ENCODE measurements at regions not wholly inside any gene's neighbourhood (a gene's known extent, or its start where the extent isn't known, plus 50 kb on each side); places are given as distances from the start of the nearest gene placed in this dataset.

DNA sequence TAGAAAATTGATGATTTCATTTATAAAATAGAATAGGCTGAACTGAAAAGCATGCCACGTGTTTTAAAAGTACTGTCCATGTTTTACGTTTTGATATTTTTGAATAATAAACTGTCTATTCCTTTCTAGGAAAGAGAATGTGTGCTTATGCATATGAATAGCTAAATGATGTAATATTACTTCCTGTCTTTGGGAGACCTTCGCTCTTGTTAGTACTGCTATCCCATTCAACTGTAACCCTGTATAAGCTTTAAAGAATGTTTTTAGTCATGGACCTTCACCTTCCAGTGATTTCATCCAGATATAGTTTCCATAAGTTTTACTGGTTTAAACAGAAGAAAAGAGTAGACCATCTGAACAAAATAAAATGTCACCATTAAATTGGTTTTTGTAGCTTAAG is 274.4 kb upstream of the SEMA3A start:
- TF ChIP-seq, protein P1, sequence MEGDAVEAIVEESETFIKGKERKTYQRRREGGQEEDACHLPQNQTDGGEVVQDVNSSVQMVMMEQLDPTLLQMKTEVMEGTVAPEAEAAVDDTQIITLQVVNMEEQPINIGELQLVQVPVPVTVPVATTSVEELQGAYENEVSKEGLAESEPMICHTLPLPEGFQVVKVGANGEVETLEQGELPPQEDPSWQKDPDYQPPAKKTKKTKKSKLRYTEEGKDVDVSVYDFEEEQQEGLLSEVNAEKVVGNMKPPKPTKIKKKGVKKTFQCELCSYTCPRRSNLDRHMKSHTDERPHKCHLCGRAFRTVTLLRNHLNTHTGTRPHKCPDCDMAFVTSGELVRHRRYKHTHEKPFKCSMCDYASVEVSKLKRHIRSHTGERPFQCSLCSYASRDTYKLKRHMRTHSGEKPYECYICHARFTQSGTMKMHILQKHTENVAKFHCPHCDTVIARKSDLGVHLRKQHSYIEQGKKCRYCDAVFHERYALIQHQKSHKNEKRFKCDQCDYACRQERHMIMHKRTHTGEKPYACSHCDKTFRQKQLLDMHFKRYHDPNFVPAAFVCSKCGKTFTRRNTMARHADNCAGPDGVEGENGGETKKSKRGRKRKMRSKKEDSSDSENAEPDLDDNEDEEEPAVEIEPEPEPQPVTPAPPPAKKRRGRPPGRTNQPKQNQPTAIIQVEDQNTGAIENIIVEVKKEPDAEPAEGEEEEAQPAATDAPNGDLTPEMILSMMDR (conservative IDR thresholded peaks at IDR 0.05 in 1 of 2, IDR thresholded peaks at IDR 0.05 in 1 of 2; ENCODE audit: extremely low read depth in 1 of 2, insufficient read depth in 1 of 2, low read depth in 1 of 2, low read length in 2 of 2) = no peak
- TF ChIP-seq EZH2 (IDR thresholded peaks at IDR 0.05; ENCODE audit: borderline replicate concordance, low read length) = no peak
